ENCODE measurements at regions not wholly inside any gene's neighbourhood (a gene's known extent, or its start where the extent isn't known, plus 50 kb on each side); places are given as distances from the start of the nearest gene placed in this dataset.
A peak's percentile ranks its signal among the peaks of the same experiment; 100 is the strongest.

GRCh38 chr22:18731075-18731666, 119.5 kb upstream of the RIMBP3 start:
- no peak for DNase-seq

- DNase-seq, result peak; percentile 68
Observed at GRCh38 chr22:18730410-18730809, 118.7 kb upstream of the RIMBP3 start.

Measured in suppressor macrophage treated with lipopolysaccharide for 4 hours (primary cell).